K562 (cell line): ENCODE measurements at regions not wholly inside any gene's neighbourhood (a gene's known extent, or its start where the extent isn't known, plus 50 kb on each side); places are given as distances from the start of the nearest gene placed in this dataset.

Source experiments
- ATAC-seq: fragments of 200-7000 bp; cut with Tn5 transposase; 3 replicates; pipeline ENCODE4 v1.9.1; 2020; ENCODE audit warnings: moderate library complexity
- BruUV-seq: library from RNA; stranded (reverse); fragments of 400-500 nt; replicated peaks from 2 replicates; lab custom pipeline; 2021; lab: Mats Ljungman, UMichigan
- CTCF ChIA-PET: fragments of 300-600 bp; formaldehyde crosslinking; extraction: SDS; loops from one replicate; lab custom pipeline; 2021; ENCODE audit warnings: low intra/inter-chr PET ratio; lab: Yijun Ruan, JAX
- POLR2A ChIA-PET: fragments of 300-600, 350-650 bp; sonication (Branson Sonifier 250); formaldehyde crosslinking; extraction: SDS; loops from one replicate; lab custom pipeline; 2021; ENCODE audit warnings: antibody characterized with exemption, inconsistent platforms; lab: Yijun Ruan, JAX
- DNase-seq, 4 experiments: peaks; one replicate each; pipeline versions ENCODE4 v3.0.0 to v3.0.0-alpha.2; 2011 to 2018; ENCODE audit warnings: low spot score in 3 of 4, mixed read lengths in 3 of 4; ENCODE audit errors: extremely low read depth in 1 of 4
- FAIRE-seq: peaks from 2 replicates; lab custom pipeline; 2011; peaks lifted over from hg19 to GRCh38; lab: Jason Lieb, UNC
- H2AFZ ChIP-seq: 2 replicates; pipeline ENCODE4 v1.6.0; 2011; ENCODE audit warnings: low read depth, low read length, control low read depth, inconsistent platforms
- H3K27ac ChIP-seq: fragments of 200-600 bp; 3 replicates; pipeline ENCODE4 v1.8.0; 2011; ENCODE audit warnings: low read depth, mild to moderate bottlenecking, control low read depth, inconsistent platforms, low read length, moderate library complexity, mixed read lengths; ENCODE audit errors: extremely low read depth
- H3K27me3 ChIP-seq, 2 experiments: fragments of 300-600 bp in 1 of 2; 2 replicates in 1 of 2; 3 replicates in 1 of 2; pipeline versions ENCODE4 v1.6.0 to v1.8.0; 2011; ENCODE audit warnings: inconsistent platforms in 2 of 2, low read length in 2 of 2, mild to moderate bottlenecking in 1 of 2, mixed read lengths in 1 of 2, moderate library complexity in 1 of 2; ENCODE audit not compliant: control insufficient read depth in 2 of 2, insufficient read depth in 2 of 2
- H3K36me3 ChIP-seq: fragments of 300-600 bp; 3 replicates; pipeline ENCODE4 v1.8.0; 2011; ENCODE audit warnings: mild to moderate bottlenecking, low read length, inconsistent platforms; ENCODE audit not compliant: control insufficient read depth, insufficient read depth
- H3K4me1 ChIP-seq, 2 experiments: fragments of 200-600 bp in 1 of 2; replicated peaks in 1 of 2; 2 replicates in 1 of 2; 3 replicates in 1 of 2; pipeline versions ENCODE4 v1.5.1 to v1.8.0; 2011; ENCODE audit warnings: inconsistent platforms in 2 of 2, low read length in 2 of 2, mild to moderate bottlenecking in 1 of 2, mixed read lengths in 1 of 2, moderate library complexity in 1 of 2; ENCODE audit not compliant: control insufficient read depth in 2 of 2, insufficient read depth in 2 of 2
- H3K4me2 ChIP-seq: 2 replicates; pipeline ENCODE4 v1.6.1; 2011; ENCODE audit warnings: low read length, control low read depth, inconsistent platforms, mixed read lengths; ENCODE audit not compliant: insufficient read depth
- H3K4me3 ChIP-seq: fragments of 200-600 bp; sonication (generic), shearing (Covaris generic); 2 replicates; pipeline ENCODE4 v1.5.1; 2016; ENCODE audit warnings: control low read depth, inconsistent platforms
- H3K79me2 ChIP-seq: fragments of 200-600 bp; 3 replicates; pipeline ENCODE4 v1.8.0; 2011; ENCODE audit warnings: low read length, inconsistent platforms; ENCODE audit not compliant: control insufficient read depth, insufficient read depth
- H3K9ac ChIP-seq, 2 experiments: 2 replicates each; pipeline versions ENCODE4 v1.6.0 to v1.6.1; 2011; ENCODE audit warnings: low read depth in 2 of 2, low read length in 2 of 2, control low read depth in 1 of 2, inconsistent platforms in 1 of 2, mild to moderate bottlenecking in 1 of 2, mixed read lengths in 1 of 2; ENCODE audit not compliant: insufficient read depth in 1 of 2
- H3K9me1 ChIP-seq: one replicate; pipeline ENCODE4 v1.6.0; 2011; ENCODE audit warnings: inconsistent platforms, mild to moderate bottlenecking, low read length, moderate library complexity; ENCODE audit not compliant: control insufficient read depth, insufficient read depth
- H3K9me3 ChIP-seq: replicated peaks from 2 replicates; pipeline ENCODE4 v1.5.1; 2011; ENCODE audit warnings: low read depth, low read length, inconsistent platforms; ENCODE audit not compliant: control insufficient read depth, insufficient read depth
- H4K20me1 ChIP-seq: replicated peaks from 2 replicates; pipeline ENCODE4 v1.6.1; 2011; ENCODE audit warnings: low read length, inconsistent platforms, mixed read lengths; ENCODE audit not compliant: control insufficient read depth, insufficient read depth
- ZC3H8 ChIP-seq: fragments of 450-650 bp; IDR thresholded peaks from 2 replicates; pipeline ENCODE4 v1.6.1; 2017
- ZNF253 ChIP-seq: fragments of 250-450 bp; sonication (Bioruptor Pico); conservative IDR thresholded peaks from 2 replicates; pipeline ENCODE4 v1.6.1; 2021; ENCODE audit warnings: mild to moderate bottlenecking
- WGBS: fragments of 100-300 bp; shearing (Covaris generic); methylation state at CpG from one replicate; pipeline ENCODE4 v1.1.6; 2016; ENCODE audit warnings: low coverage, mixed read lengths; ENCODE audit not compliant: insufficient coverage; ENCODE audit errors: missing lambda C conversion rate; 5-methylcytosine and 5-hydroxymethylcytosine counted together
- in situ Hi-C: fragments of 300-500 bp; cut with MboI; formaldehyde crosslinking; loops from 4 replicates; pipeline ENCODE4 v1.15.0; 2018; ENCODE audit warnings: inconsistent platforms, mixed read lengths
- intact Hi-C: fragments of 100-400 bp; cut with micrococcal nuclease; formaldehyde crosslinking; loops from 2 replicates; pipeline ENCODE4 v1.14.2; 2022
- TF ChIP-seq, protein P1 (sequence below): fragments of 200-400 bp; formaldehyde crosslinking; IDR thresholded peaks from 2 replicates; pipeline ENCODE4 v1.6.1; 2017; ENCODE audit warnings: mild to moderate bottlenecking, low read depth, low read length, moderate library complexity

DNA sequence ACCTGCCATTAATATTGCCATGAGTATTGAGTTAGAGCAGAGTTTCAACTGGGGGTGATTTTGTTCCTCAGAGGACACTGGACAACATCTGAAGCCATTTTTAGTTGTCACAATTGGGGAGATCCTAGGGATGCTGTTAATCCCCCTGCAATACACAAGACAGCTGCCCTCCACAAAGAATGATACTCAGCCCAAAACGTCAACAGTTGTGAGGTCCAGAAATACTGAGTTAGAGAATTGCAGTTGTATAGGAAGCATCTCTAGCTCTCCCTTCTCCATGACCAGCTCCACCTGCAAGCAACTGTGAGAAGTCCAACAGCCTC is 614.0 kb upstream of the CDH5 start:
- no peak for FAIRE-seq
- H3K9me3 ChIP-seq: no peaks in the 10 kb centered on the region
- no peaks in the 10 kb centered on the region for H3K79me2 ChIP-seq
- no peak overlapping the region for H2AFZ ChIP-seq
- TF ChIP-seq, protein P1, sequence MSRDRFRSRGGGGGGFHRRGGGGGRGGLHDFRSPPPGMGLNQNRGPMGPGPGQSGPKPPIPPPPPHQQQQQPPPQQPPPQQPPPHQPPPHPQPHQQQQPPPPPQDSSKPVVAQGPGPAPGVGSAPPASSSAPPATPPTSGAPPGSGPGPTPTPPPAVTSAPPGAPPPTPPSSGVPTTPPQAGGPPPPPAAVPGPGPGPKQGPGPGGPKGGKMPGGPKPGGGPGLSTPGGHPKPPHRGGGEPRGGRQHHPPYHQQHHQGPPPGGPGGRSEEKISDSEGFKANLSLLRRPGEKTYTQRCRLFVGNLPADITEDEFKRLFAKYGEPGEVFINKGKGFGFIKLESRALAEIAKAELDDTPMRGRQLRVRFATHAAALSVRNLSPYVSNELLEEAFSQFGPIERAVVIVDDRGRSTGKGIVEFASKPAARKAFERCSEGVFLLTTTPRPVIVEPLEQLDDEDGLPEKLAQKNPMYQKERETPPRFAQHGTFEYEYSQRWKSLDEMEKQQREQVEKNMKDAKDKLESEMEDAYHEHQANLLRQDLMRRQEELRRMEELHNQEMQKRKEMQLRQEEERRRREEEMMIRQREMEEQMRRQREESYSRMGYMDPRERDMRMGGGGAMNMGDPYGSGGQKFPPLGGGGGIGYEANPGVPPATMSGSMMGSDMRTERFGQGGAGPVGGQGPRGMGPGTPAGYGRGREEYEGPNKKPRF: no peak
- TF ChIP-seq ZC3H8 (no peak), ZNF253 (CRISPR knock-in tag) (no peak)
- WGBS: 6% methylated on average over 1 of the region's 1 CpG
- H3K27ac ChIP-seq: no peak overlapping the region
- no peaks in the 10 kb centered on the region for H3K36me3 ChIP-seq
- no peaks in the 10 kb centered on the region for H3K4me1 ChIP-seq
- 0 out of 5 replicates have a peak, but pooled peaks cover 2 to 6% of the 10 kb centered on the region in 2 experiments for H3K27me3 ChIP-seq
- H4K20me1 ChIP-seq: no peaks in the 10 kb centered on the region
- in situ Hi-C loops: no loop called here
- ATAC-seq: no peak
- ChIA-PET POLR2A (no interaction called here), CTCF (no interaction called here)
- intact Hi-C loops: no loop called here
- no peak for DNase-seq
- no peaks in the 10 kb centered on the region for H3K9me1 ChIP-seq
- no peak overlapping the region for H3K9ac ChIP-seq
- BruUV-seq: no TSS peak
- no peak overlapping the region for H3K4me3 ChIP-seq
- H3K4me2 ChIP-seq: no peak overlapping the region
